GM10266 (cell line): ENCODE measurements at regions not wholly inside any gene's neighbourhood (a gene's known extent, or its start where the extent isn't known, plus 50 kb on each side); places are given as distances from the start of the nearest gene placed in this dataset.

Experiments used
- DNase-seq: peaks from one replicate; pipeline ENCODE4 v3.0.0; 2012; ENCODE audit errors: extremely low spot score
- TF ChIP-seq, protein P1 (sequence below): IDR thresholded peaks from 2 replicates; pipeline ENCODE4 v1.5.1; 2012; ENCODE audit warnings: mild to moderate bottlenecking, low read depth; ENCODE audit not compliant: control insufficient read depth, insufficient read depth; ENCODE audit errors: missing control alignments

DNA sequence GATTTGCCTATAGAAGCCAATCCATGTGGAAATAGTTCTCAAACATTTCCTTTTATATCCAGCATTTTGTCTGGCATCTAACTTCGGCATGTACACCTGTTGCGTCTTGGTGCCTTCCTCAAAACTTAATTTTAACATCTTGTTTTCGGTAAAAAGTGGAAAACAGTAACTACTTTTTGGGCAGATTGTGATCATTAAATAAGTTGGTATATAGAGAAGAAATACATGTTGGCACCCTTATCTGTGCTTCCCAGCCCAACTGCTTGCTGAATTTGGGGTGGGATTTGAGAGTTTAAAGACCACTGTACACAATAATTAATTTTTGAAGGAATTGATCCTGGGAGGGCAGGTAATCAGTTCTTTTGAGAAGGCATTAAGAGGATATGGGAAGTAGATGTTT lies 566.8 kb downstream of the PDCD6IP start:
- TF ChIP-seq, protein P1, sequence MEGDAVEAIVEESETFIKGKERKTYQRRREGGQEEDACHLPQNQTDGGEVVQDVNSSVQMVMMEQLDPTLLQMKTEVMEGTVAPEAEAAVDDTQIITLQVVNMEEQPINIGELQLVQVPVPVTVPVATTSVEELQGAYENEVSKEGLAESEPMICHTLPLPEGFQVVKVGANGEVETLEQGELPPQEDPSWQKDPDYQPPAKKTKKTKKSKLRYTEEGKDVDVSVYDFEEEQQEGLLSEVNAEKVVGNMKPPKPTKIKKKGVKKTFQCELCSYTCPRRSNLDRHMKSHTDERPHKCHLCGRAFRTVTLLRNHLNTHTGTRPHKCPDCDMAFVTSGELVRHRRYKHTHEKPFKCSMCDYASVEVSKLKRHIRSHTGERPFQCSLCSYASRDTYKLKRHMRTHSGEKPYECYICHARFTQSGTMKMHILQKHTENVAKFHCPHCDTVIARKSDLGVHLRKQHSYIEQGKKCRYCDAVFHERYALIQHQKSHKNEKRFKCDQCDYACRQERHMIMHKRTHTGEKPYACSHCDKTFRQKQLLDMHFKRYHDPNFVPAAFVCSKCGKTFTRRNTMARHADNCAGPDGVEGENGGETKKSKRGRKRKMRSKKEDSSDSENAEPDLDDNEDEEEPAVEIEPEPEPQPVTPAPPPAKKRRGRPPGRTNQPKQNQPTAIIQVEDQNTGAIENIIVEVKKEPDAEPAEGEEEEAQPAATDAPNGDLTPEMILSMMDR = no peak
- DNase-seq = no peak

DNA sequence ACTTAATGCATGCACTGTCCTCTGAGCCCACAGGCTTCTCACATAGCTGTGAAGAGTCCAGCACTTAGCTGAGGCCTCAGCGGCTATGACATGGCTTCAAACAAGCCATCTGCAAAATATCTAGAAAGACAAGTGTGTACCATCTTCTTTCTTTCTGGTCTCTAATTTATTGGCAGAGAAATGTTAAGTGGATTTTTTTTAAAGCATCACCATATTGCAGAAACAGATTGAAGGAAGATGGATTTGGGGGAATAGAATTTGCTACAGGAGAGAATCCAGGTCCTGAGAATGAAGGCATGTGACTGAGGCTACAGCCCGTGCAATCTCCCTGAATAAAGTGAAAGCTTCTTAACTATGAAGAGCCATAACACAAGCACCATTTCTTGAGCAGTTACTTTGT lies 567.3 kb downstream of the PDCD6IP start:
- TF ChIP-seq, protein P1 = no peak
- no peak for DNase-seq

DNA sequence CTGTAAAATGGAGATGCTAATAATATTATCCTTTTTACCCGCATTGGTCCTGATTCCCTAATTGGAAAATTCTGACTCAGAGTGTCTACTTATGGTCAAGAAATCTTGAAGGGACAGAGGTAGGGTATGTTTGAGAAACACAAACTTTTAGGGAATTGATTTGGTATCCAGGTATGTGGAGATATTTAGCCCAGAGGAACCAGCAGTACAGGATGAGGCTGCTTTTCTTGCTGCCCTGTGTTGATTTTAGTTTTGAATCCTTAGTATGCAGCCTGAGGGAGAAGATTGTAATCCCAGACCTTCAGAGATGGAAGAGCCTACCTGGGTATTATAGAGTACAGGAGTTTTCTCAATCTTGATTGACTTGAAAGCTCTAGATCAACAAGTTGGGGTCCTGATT lies 569.1 kb downstream of the PDCD6IP start:
- TF ChIP-seq, protein P1 = no peak
- DNase-seq = no peak

DNA sequence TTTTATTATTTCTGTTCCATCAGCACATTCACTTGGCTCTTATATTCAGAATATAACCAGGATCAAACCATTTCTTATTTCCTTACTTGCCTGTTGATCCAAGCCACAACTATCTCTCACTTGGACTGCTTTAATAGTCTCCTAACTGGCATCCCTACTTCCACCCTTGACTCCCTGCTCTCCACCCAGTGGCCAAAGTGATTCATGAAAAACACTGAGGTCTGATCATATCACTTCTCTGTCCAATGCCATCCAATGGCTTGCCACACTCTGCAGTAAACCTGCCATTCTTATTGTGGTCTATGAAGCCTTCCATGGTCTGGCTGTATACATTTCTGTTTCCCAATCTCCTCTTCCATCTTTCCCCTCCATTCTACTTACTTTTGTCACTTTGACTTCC lies 576.1 kb downstream of the PDCD6IP start:
- TF ChIP-seq, protein P1 = no peak
- no peak for DNase-seq

DNA sequence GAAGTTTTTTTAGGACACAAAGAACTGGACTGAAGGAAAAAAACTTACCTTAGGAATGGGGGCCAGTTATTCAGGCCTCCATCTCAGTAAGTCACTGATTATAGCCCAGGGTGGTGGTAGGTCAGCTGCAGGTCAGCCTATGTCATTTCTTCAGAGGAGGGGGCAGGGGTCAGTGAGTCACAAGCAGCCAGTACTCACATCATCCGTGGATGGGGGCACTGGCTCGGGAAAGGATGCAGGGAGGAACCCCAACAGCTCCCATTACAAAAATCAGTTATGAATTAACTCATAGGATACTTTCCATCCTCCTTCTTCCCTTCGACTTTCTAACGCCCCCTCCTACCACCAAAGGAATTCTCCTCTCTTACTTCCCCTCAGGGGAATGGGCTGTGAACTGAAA lies 578.3 kb downstream of the PDCD6IP start:
- TF ChIP-seq, protein P1 = no peak
- DNase-seq = no peak

- TF ChIP-seq, protein P1 = no peak
- DNase-seq = no peak
Measured at GRCh38 chr3:34377961-34378360, 579.5 kb downstream of the PDCD6IP start.

DNA sequence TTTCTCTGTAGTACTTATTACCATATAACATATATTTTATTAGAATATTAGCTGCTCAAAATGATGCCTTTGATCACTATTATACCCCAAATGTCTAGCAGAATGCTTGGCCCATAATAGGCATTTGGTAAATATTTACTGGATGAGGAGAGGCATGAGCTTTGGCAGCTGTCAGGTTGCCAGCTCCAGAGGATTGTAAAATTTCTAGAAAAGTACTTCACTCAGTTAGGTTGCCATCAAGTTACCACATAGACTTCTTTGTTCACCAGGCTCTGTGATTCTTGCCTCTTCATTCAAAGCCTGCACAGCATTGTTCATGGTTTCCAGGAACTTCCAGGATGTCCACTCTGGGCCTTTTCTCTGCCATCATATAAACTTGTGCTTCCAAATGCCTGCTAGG lies 582.8 kb downstream of the PDCD6IP start:
- DNase-seq = no peak
- TF ChIP-seq, protein P1 = no peak
